ENCODE measurements at regions not wholly inside any gene's neighbourhood (a gene's known extent, or its start where the extent isn't known, plus 50 kb on each side); places are given as distances from the start of the nearest gene placed in this dataset.

- TF ChIP-seq INSM2 (tag by site-specific recombination; IDR thresholded peaks at IDR 0.05) (no peak), ZEB2 (tag by site-specific recombination; IDR thresholded peaks at IDR 0.05) (no peak)
Measured at GRCh38 chrX:46407036-46407752, 138.0 kb downstream of the ZNF674 start (continued).

- H3K9me3 ChIP-seq (ENCODE audit: control insufficient read depth, insufficient read depth, low read depth, low read length): no peaks in the 10 kb centered on the region
- no peaks in the 10 kb centered on the region for H3K36me3 ChIP-seq (ENCODE audit: control insufficient read depth in 2 of 2, insufficient read depth in 1 of 2, low read length in 2 of 2)
- ChIA-PET CTCF (interaction anchor here (0.7 to 1.1 kb wide), 3 partner anchors 19 to 33 kb away, joined by 3 to 4 read pairs (median 3); no protein-coding TSS in a partner anchor), POLR2A (no interaction called here)
- H3K4me3 ChIP-seq (ENCODE audit: low read depth, low read length): no peak overlapping the region
- no peaks in the 10 kb centered on the region for H3K4me1 ChIP-seq (ENCODE audit: control insufficient read depth, insufficient read depth, low read length)
- TF ChIP-seq SP3 (tag by site-specific recombination; IDR thresholded peaks at IDR 0.05): no peak
- no peak for TF ChIP-seq ZNF26 (tag by site-specific recombination; IDR thresholded peaks at IDR 0.05)
- no peak for TF ChIP-seq ZBTB17 (tag by site-specific recombination; IDR thresholded peaks at IDR 0.05)
- no peak for TF ChIP-seq ZNF560 (tag by site-specific recombination; IDR thresholded peaks at IDR 0.05; ENCODE audit: borderline replicate concordance)
- TF ChIP-seq KLF9 (tag by site-specific recombination; IDR thresholded peaks at IDR 0.05; ENCODE audit: low read depth): no peak
- no peak for TF ChIP-seq GLI4 (tag by site-specific recombination; IDR thresholded peaks at IDR 0.05)
- TF ChIP-seq EGR2 (tag by site-specific recombination; IDR thresholded peaks at IDR 0.05; ENCODE audit: low read depth): no peak
- no peak for TF ChIP-seq WT1 (tag by site-specific recombination; IDR thresholded peaks at IDR 0.05)
- TF ChIP-seq ZNF302 (tag by site-specific recombination; IDR thresholded peaks at IDR 0.05; ENCODE audit: low read depth): no peak
- no peak for TF ChIP-seq ZNF544 (tag by site-specific recombination; IDR thresholded peaks at IDR 0.05)
- no peak for TF ChIP-seq ZBTB1 (tag by site-specific recombination; IDR thresholded peaks at IDR 0.05)
- TF ChIP-seq ZBTB44 (tag by site-specific recombination; IDR thresholded peaks at IDR 0.05): no peak
- H3K27ac ChIP-seq (ENCODE audit: extremely low read depth, low read depth, low read length): no peak overlapping the region
Measured at GRCh38 chrX:46404774-46405173, 140.4 kb downstream of the ZNF674 start.

GRCh38 chrX:46400530-46401443 is 144.4 kb downstream of the ZNF674 start:
- no peak overlapping the region for H3K4me3 ChIP-seq (ENCODE audit: low read depth, low read length)
- ChIA-PET CTCF (interaction anchor here (0.6 kb wide), 2 partner anchors 87 to 401 kb away, joined by 3 to 5 read pairs; no protein-coding TSS in a partner anchor), POLR2A (no interaction called here)
- H3K36me3 ChIP-seq (ENCODE audit: control insufficient read depth in 2 of 2, insufficient read depth in 1 of 2, low read length in 2 of 2): no peaks in the 10 kb centered on the region
- no peaks in the 10 kb centered on the region for H3K4me1 ChIP-seq (ENCODE audit: control insufficient read depth, insufficient read depth, low read length)
- H3K9me3 ChIP-seq (ENCODE audit: control insufficient read depth, insufficient read depth, low read depth, low read length): no peaks in the 10 kb centered on the region
- H3K27ac ChIP-seq (ENCODE audit: extremely low read depth, low read depth, low read length): no peak overlapping the region
- no peak for TF ChIP-seq ZNF558 (tag by site-specific recombination; IDR thresholded peaks at IDR 0.05)
- TF ChIP-seq KLF17 (tag by site-specific recombination; IDR thresholded peaks at IDR 0.05): no peak
- TF ChIP-seq REPIN1 (tag by site-specific recombination; IDR thresholded peaks at IDR 0.05; ENCODE audit: low read depth): no peak
- TF ChIP-seq ZNF138 (tag by site-specific recombination; IDR thresholded peaks at IDR 0.05; ENCODE audit: borderline replicate concordance): no peak
- no peak for TF ChIP-seq PRDM2 (tag by site-specific recombination; IDR thresholded peaks at IDR 0.05; ENCODE audit: borderline replicate concordance)

All from HEK293 (cell line).